Ammon's horn (tissue), 1 donor: ENCODE measurements at regions not wholly inside any gene's neighbourhood (a gene's known extent, or its start where the extent isn't known, plus 50 kb on each side); places are given as distances from the start of the nearest gene placed in this dataset.

Source experiments
- DNase-seq: peaks from one replicate; pipeline ENCODE4 v3.0.0-alpha.2; 2016; ENCODE audit warnings: low spot score

DNA sequence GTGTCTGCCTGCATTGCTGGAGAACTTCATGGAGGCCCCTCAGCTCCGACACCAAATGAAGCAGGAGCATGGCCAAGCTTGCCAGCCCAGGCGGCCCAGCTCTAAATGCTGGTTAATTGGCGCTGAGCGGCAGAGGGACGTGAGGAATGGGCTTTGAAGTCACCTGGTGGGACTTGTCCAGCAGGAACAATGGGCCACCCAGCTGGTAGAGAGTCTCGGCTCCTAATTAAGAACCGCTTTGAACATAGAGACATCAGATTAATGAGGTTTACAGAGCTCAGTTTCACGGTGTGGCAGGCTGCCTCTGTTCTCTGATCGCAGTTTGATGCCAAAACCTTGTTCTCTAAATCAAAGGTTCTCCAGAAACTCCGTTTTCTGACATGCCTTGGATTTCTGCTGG lies 77.5 kb upstream of the LINGO1 start:
- no peak for DNase-seq

DNA sequence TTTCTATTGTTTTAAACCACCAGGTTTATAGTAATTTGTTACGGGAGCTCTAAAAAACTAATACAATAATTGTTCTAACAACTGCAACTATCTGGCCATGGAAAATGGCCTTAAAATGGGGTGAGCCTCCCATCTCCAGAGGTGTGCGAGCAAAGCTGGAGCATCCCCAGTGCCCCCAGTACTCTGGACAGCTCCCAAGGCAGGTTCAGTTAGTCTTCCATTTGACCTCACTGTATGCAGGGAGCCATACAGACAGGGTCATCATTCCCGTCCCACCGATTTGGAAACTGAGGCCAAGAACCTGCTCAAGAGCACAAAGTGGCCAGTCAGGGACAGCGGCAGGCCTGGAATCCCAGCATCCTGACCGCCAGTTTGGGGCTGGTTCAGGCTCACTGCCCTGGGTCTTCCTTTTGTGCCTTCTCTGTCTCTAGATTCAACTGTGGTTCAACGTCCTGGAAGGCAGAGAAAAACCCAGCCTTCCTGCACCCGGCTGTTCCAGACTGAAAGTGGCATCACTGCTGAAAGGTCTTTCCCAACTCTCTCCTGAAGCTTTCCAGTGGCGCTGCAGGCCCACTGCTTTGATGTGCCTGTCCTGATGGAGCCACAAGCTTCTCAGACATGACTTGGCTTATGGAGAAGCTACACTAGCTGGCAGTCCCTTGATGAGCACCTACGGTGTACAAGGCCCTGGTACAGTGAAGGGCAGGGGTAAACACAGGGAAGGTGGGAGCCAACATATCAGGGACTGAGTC lies 76.6 kb upstream of the LINGO1 start:
- DNase-seq: no peak

DNA sequence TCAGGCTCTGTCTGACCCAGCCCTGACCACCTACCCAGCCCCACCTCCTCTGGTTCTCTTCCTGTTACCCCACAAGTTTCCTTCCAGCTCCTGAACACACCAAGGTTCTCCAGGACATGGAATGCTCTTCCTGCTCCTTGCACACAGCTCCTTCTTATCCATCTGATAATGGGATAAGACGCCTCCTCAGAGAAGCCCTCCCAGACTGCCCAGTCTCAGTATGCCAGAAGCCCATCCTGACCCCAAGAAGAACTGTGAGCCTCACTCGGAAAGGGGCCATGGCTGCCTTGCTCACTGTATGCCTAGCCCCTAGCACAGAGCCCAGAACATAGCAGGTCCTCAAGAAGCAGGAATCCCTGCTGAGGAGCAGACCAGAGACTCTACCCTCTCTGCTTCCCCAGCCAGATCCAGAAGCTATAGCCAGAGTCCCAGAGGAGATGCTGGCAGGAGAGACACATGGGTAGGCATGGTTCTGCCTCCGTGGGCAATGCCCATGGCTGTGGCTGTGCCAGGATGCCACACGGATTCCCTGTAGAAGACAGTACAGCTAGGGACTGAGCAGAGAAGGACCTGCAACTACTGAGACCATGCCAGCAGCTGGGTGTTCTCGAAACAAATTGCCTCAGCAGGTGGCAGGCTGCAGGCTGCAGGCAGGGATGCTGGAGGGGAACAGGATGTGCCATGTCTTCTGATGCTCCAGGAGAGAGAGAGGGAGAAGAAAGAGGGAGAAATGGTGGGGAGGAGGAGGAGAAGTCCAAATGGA lies 74.0 kb upstream of the LINGO1 start:
- DNase-seq: peak; percentile 27

DNA sequence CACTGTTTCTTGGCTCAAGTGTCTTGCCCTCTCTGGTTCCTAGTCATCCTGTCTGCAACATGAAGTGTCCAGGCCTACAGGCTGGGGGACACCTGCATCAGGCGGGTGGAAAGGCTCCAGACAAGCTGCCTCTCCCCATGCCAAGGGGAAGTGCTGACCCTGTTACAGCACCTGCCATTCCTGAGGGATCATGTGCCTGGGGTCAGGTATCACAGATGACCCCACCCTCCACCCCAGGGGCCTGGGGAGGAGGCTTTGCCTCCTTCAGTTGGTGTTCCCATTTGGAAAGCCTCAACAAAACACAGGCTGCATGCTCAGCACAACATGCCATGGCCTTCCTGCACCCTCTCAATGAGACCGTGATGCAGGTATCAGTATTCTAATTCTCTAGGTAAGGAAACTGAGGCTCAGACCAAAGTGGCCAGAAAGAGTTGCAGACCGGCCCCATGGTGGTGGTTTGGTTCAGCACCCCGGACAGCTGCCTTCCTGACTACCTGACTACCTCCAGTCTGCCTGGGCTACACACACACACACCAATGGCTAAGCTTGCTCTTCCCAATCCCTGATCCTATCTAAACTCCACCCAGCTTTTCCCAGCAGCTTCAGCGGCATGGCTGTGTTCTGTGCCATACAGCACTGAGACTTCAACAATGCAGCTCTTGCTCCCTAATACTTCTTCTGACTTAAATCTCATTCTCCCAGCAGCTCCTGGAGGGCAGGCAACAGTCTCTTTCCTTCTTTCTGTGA lies 69.7 kb upstream of the LINGO1 start:
- DNase-seq: no peak

DNA sequence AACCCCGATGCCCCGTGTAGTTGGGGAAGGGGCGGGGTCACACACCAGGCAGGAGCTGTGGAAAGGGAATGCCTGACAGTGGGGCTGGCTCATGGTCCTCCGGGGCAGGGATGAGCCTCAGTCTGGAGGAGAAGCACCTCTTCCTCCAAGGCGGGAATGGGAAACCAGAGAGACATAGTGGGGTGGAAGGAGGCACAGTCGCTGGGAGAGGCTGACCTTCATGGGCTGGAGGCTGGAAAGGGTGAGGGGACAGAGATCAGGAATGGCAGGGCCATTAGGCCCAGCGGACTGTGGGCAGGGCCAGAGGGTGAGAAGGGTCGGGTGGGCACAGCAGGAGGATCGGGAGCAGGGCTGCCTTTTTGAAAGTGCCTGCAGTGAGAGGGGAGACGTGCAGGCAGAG lies 65.8 kb upstream of the LINGO1 start:
- no peak for DNase-seq

DNA sequence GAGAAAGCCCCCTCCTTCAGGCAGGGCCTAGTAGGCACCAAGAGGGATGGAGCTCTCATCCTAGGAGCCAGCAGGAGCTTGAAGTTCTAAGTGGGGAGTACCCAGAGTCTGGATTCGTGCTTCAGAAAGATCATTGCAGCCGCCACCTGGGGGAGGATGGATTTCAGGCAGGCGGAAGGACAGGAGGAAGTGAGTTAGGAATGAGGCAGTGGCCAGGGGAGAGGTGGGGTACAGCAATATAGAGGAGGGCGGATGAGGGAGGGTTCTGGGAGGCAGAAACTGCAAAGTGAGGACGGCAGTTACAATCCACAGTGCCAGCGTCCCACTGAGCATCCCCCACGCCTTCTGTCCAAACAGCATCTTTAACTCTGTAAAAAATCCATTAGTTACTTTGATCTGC lies 65.2 kb upstream of the LINGO1 start:
- peak; percentile 21 for DNase-seq

DNA sequence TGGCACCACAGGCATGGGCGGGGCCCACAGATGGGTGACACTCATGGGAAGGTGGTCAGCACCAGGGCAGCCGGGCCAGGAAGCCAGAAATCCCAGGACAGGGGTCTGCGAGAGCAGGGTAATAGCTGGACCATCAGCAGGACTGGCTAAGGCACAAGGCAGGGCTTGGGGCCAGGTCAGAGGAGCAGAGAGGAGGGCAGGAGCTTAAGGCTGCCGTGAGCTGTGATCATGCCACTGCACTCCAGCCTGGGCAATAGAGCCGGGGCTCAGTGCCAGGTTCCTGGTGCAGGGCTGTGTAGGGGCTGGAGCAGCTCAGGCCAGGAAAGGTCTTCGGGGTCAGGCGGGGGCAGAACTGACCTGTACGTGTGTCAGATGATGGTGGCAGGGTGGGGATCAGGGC lies 64.2 kb upstream of the LINGO1 start:
- no peak for DNase-seq

DNA sequence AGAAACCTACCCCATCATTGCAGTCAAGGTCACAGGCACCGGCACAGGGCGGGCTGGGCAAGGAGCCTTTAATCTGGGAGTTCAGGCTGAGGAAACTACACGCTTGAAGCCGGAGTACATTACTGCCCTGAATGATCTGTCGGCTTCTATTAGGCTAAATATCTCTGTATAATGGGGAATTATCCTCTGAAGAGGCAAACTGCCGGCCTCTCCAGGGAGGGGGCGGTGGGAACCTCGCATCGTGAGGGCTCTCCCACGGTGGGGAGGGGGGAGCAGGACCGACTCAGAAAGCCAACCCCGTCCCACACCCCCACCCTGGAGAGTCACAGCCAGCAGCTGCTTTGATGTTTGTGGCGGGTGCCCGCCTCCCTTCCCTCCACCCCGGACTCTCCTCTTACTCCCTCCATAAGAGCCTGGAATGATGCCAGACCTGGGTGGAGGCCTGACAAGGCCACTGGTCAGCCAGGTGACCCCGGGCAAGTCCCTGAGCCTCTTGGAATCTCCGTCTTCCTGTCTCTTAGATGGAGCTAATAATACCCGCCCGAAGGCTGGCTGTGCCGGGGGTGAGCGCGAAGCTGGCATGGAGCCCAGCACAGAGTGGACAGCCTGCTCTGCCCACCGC lies 63.4 kb upstream of the LINGO1 start:
- no peak for DNase-seq

DNA sequence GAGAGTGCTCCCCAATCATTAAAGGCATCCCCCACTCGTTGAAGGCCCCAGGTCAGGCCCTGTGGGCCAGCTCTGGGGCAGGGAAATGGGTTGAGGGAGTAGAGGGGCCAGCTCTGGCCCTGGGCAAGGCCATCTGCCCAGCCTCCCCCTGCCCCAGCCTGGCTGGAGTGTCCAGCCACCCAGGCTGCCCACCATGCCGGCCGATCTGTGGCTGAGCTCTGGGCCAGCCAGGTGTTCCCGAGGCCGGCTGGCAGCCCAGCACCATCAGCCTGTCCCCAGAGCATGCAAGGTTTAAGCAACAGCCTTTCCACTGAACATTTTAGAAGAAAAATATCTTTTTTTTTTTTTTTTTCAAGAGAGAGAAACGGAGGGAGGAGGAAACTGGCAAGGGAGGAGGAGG lies 62.8 kb upstream of the LINGO1 start:
- no peak for DNase-seq

DNA sequence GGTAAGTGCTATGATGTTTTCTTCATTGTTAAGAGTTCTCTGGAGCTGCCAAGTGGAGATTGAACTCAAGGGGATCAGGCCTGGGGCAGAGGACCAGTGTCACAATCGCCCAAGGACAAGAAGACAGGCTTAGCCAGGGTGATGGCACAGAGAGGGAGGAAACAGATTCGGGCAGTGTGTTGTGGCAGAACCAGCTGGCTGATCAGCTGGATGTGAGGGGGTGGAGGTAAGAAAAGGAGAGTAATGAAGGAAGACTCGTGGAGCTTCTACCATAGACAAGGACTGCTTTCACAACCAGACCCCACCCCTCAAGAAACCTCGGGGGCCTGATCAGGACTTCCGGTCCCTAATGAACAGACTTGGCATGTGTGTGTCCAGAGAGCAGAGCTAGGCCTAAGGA lies 60.9 kb upstream of the LINGO1 start:
- peak; percentile 18 for DNase-seq

DNA sequence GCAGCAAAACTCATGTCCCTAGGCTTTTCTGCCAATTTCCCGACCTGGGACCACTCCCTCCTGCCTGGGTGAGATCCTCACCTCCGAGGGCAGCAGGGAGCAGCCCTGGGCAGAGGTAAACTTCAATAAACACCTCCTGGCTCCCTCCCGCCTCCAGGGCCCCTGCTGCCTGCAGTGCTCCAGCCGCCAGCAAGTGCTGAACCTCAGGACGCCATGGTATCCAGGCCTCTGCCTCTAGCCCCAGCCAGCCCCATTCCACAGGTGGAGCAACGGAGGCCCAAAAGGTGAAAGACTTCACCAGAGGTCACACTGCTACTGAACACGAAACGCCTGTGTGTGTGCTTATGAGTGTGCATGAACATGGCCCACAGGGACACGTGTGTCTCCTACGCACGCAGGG lies 59.9 kb upstream of the LINGO1 start:
- DNase-seq: no peak

DNA sequence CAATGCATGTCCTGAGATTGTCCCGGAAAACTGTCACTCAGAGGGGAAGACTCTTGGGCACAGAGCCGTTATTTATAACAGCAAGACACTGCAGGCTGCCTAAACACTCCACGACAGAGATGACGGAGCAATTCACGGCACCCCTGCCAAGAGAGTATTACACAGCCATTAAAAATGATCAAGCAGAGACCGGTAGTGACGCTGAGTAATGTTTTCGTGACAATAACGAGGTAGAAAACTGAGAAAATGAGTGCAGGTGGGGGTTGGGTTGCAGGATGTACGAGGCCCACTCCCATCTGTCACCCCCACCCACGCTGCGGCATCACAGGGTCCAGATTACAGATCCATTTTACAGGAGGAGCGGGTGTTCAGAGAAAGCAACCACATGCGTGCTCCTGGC lies 58.9 kb upstream of the LINGO1 start:
- peak; percentile 10 for DNase-seq

DNA sequence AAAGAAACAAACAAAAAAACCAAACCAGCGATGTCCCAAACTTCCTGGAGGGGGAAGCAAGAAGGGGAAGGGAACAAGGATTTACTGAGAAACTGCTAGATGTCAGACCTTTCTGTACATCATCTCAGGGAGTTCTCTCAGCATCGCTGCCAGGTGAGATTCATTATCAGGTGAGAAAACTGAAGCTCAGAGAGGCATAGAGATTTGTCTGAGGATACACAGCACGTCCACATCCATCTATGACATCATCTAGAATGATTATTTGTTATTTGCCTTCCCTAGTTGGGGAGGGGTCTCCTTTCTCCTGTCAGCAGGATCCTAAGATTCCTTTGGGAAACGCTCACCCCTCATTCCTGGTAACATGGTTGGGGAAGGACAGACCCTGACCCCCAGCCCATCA lies 57.1 kb upstream of the LINGO1 start:
- no peak for DNase-seq

DNA sequence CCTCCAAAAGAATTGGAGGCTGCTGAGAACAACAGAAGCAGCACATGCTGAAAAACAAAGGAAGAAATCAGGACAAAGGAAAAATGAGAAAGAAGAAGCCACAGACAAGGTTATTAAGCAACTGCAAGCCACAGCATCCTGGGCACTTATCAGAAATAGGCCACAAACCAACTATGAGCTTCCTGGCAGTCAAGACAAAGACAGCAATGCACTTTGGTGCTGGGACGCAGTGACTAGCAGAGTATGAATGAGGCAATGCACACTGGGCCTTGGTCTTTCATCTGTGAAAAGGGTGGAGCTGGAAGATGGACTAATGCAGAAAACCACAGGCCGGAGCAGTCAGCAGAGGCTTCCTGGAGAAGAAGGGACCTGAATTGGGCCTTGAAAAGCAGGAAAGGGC lies 56.0 kb upstream of the LINGO1 start:
- DNase-seq: no peak

DNA sequence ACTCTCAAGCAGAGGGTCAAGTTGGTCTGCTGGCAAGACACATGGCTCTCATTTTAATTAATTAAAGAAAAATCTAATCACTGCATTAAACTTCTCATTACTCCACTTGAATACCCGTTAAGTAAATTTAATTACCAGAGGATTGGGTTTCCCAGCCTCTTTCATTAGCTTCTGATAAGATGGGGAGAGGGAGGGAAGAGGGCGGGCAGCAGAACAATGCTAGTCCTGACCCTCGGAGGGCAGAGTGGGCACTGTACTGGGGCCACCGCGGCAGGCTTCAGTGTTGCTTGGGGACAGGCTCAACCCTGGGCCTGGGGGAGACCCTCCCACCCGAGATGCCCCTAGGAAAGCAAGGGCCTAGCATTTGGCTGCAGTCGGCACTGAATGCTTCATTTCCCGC lies 55.6 kb upstream of the LINGO1 start:
- no peak for DNase-seq

DNA sequence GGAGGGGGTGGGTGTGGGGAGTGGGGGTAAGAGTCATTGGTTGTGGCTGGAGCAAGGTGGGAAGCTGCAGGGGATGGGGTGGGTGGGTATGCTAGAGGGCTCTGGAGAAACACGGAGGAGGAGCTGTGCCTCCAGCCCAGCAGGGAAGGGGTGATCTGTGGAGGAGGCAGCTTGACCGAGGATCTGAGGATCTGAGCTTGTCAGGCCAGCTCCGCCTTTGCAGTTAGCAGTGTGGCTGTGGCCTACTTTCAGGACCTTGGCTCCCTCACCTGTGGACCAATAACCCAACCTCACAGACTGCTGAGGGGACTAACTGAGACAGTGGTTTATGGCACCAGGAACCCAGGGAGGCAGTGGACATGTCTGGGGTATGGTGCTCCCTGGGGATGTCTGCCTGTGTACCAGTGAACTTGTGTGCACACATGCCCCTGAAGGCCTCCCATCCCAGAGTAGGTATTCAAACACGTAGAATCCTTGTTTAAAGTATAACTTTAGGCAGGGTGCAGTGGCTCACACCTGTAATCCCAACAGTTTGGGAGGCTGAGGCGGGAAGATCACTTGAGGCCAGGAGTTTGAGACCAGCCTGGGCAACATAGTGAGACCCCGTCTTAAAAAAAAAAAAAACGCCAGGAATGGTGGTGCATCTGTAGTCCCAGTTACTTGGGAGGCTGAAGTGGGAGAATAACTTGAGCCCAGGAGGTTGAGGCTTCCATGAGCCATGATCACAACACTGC lies 52.5 kb upstream of the LINGO1 start:
- DNase-seq: no peak

DNA sequence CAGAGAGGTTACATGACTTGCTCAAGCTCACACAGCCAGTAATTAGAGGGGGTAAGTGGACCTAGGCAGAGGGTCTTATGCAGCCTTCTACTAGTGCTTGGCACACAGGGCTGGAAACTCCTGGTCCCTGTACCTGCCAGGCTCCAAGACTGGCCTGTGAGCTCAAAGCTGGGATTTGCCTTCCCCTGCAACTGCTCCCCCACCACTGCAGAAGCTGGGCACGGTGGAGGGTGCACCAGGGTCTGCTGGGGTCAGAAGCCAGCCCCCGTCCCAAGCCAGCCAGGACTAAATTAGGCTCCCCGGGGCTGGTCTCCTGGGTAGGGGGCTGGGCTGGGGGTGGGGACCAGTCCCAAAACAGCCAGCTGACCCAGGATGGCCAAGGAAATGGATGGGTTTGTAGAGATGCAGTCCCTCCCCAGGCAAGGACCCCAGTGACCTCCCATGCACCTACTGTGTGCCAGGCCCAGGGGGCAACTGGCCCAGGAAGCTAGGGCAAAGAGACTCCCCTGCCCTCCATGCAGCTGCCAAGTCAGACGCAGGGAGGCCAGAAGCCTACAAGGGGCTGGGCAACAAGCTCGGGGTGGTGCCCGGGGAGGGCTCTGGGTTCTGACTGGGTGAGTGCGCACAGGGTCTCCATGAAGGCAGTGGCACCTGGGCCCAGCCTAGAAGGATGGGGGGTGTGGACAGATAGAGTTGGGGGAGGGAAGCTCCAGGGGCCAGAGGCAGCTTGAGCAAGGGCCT lies 51.8 kb upstream of the LINGO1 start:
- DNase-seq: no peak

DNA sequence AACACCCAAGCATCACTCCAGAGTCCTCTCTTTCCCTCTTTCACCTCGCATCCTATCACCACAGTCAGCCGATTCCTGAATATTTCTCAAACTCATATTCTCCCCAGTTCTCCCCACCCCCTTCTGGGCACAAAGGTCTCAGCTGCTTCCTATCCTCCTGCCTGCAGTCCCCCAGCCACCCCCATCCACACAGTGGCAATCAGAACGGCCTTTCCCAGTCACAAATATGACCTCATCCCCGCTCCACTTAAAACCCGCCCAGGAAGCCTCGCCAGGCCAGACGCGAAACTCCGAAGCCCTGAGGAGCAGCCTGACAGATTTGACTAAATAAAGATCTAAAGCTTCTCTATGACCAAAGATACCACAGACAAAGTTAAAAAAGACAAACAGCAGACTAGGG lies 49.9 kb upstream of the LINGO1 start:
- DNase-seq: no peak
